NOMO-1 (cell line): ENCODE measurements at regions not wholly inside any gene's neighbourhood (a gene's known extent, or its start where the extent isn't known, plus 50 kb on each side); places are given as distances from the start of the nearest gene placed in this dataset.

ENCODE experiments used
- DNase-seq, 2 experiments: peaks; one replicate each; lab custom pipeline; 2025; ENCODE audit not compliant: unreplicated experiment in 2 of 2; lab: John Stamatoyannopoulos, UW

DNA sequence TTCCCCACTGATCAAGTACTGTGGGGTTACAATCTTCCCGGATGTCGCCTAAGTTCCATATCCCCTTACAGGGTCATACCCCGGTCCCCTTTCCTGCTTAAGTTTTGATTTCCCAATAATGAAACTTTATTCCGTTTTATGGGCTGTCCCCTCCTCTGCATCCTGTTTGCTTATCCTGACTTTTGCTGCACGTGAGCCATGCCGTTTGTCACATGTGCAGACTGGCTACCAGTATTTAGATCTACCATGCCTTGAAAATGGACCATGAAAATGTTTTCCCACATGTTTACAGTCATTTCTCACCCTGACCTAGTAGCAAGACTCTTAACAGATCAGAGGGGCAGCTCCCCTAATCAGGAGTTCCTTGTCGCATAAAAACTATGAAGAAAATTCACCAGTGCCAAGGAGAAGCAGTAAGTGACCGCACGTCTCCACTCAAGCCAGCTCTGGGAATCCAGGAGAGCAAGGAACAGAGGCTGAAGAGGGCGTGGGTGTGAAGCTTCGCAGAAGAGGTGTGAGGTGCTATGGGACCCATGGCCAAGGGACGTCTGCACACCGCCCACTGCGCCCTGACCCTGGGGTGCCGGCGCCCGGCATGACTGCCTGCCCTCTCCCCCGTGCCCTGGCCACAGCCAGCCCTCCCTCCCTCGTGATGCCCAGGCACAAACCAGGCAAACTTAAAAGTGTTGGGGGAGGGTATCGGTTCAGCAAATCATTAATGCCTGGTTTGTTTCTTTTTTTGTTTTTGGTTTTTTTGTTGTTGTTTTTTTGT lies 440.8 kb upstream of the SALL3 start:
- no peak for DNase-seq

DNA sequence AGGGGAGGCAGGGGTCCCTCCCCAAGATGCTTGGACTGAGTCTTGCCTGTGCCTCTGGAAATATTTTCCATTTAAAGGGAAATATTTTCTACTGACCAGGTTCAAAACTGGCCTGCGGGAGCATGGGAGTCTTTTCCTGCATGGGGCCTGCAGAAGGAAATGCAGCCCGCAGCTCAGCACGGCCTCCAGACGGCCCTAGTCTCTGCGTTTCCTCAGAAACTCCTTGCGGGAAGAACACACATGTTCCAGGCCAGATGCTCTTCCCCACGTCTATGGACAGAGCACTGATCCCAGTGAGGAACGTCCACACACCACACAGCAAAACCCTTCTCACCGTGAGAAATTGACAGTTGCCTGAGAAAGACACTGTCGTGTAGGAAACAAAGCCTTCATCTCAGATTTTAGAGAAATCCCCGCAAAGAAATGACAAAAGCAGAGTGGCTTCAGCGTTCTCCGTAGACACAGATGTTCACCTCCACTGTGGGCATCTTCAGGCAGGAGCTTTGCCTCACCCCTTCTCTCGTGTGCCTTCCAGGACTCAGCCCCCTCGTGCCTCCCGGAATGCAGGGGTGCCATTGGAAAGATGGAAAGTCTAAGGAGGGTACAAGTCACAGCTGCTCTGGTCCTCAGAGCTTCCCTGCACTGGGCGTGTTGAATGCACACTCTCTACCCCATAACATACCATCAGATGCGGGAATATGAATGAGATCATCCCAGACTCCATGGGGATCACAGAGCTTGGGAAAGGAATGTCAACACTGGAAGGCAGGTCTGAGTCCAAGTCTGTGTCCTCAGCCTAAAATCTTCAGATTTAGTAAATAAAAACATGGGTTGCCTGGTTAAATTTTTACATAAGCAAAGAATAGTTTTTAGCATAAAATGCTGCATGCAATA lies 438.7 kb upstream of the SALL3 start:
- DNase-seq, result no peak

DNA sequence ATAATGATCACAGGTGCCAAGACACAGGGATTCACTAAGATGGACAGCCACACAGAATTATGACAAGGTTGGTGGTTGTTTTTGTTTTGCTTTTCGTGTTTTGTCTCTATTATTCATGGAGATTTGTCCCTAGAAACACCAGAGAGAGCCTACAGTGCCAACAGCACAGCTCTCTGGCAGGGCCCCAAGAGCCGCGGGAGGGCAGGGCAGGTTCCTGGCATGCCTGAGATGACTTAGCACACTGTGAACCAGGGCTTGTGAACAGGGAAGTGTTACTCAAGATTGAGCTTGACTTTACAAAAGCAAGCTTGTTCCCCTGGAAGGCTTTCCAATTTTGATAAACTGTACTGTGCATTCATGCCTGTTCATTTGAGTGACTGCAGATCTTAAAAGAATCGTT lies 437.4 kb upstream of the SALL3 start:
- peak; percentile 14 to 49 for DNase-seq

DNA sequence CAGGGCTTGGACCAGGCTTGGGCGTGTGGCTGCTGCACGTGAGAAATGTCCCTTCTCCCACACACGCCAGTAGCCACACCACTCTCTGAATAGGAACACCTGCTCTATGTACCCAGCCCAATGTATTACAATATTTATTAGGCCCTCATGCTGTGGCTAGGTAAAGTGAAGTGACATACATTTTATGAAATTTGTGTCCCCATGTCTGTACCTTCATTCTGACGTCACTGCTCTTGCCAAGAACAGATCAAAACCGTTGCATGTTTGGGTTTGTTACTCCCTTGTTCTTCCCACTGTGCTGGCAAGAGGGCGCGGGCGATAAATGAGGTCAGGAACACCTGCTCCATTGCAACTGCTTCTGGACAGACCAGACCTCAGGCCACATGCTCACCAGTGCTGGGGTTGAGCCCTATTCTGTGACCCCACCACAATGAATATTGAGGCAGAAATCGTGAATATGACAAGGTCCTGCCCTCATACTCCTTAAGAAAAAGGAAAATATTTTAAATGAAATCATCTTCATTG lies 436.4 kb upstream of the SALL3 start:
- no peak for DNase-seq

DNA sequence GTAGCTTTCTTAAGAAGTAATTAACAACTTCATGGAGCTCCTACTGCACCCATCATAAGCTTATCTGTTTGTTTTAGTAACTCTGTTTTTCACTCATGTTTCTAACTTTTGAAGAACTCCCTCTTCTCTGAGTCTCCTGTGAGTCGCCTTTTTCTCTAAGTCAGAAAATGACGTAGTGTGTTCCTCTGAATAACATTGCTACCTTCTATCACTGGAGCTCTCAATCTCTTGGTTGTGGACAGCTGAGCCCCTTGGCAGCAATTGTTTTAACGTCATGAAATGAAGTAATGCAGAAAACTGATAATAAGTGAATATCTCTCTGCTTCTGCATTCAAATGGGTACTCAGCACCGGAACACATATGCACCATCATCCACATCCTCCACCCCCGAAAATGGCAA lies 433.3 kb upstream of the SALL3 start:
- no peak for DNase-seq

DNA sequence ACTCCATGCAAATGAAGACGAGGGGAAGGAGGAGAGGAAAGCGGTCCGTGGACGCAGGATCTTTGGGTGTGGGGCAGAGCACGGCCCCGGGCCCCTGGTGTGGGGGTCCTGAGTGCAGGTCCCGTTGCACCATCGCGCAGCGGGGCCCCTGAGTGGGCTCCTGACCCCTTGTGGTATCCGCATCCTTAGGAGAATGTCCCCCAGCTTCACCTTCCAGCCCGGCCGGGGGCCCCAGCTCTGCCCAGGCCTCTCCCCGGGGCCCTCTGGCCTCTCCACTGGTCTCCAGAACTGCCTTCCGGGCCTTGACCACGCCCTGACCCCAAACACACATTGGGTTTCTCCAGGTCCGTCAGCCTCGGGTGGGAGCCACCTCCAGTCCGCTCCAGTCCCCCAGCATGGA lies 431.8 kb upstream of the SALL3 start:
- no peak for DNase-seq

DNA sequence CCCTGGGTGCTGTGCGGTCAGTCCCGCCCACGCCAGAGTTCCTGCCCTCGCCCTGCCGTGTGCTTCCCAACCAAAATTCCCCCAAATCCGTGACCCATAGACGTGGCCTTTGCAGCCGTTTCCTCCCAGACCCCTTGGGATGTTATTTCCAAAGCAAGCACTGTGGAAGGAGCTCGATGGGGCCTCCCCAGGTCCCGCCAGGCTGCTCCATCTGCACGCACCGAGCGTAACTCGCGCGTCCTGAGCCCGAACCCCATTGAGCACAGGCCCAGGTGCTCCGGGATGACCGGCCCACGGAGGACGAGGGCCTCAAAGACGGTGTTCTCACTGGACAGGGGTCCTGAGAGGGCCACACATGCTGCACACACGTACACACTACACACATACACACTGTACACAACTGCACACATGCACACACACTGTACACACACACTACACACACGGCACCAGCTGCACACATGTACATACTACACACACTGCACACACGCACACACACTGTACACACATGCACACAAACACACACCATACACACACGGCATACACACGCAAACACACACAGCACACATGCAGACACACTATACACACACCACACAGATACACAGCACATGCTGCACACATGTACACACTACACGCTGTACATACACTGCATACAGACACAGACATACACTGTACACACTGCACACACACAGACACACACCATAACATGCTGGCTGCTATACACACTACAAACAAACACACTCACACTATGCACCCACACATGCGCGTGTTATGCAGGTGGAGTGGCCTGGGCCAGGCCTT lies 431.2 kb upstream of the SALL3 start:
- DNase-seq, result no peak

DNA sequence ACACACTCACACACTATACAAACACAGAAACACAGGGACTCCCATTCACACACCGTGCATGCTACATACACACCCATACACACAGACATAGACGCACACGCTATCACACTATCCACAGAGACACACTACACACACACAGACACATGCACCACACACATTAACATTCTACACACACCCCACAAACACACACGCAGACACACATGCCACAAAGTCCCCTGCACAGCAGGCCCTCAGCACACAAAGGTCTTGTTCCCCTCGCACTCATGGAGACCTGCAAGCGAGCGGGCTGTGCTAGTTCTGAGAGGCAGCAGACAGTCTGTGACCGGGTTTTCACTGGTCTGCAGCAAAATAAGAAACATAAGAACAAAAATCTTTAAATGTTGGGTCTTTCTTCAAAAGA lies 429.6 kb upstream of the SALL3 start:
- no peak for DNase-seq

DNA sequence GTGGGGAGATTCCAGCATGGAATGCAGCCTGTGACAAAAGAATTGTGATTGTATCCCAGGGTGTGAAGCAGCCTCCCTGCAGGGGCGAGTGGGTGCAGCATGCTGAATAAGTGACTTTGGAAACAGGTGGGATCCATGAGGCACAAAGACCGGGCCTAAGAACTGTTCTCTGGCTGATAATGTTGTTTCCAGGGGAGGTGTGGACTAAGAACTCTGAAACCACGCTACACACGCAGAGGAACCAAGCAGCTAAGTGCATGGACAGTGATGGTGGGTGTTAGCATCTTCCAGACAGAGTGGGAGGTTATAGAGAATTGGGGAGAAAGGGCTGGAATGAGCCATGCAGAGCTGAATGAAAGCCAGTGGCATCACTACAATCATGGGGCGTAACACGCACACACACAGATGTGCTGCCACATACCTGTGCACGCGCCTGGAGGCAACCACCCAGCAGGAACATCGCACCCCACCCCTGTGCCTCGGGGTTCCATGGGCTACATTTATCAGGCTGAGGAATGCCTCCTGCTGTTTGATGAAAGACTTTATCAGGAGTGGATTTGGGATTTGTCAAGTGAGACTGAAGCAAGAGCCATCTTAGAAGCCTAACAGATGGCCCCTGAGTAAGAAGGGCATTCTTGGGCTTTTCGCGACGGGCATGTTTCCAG lies 424.5 kb upstream of the SALL3 start:
- DNase-seq, result no peak

DNA sequence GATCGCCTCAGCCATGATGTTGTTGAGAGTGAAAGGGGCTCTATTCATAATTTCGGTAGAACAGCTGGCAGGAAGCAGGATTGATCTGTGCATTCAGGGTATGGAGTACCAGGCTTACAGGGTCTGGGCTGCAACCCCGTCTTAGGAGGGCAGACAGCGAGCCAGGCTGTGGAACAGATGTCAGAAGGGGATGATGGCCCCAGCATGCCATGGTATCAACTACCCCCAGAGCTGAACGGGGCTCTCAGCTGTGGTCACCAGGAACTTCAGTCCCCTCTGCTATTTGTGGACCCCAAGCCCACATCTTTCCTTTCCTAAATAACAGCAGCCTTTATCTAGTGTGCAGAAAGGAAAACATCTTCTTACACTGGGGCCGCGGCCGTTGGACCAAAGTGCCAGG lies 422.2 kb upstream of the SALL3 start:
- DNase-seq, result no peak

DNA sequence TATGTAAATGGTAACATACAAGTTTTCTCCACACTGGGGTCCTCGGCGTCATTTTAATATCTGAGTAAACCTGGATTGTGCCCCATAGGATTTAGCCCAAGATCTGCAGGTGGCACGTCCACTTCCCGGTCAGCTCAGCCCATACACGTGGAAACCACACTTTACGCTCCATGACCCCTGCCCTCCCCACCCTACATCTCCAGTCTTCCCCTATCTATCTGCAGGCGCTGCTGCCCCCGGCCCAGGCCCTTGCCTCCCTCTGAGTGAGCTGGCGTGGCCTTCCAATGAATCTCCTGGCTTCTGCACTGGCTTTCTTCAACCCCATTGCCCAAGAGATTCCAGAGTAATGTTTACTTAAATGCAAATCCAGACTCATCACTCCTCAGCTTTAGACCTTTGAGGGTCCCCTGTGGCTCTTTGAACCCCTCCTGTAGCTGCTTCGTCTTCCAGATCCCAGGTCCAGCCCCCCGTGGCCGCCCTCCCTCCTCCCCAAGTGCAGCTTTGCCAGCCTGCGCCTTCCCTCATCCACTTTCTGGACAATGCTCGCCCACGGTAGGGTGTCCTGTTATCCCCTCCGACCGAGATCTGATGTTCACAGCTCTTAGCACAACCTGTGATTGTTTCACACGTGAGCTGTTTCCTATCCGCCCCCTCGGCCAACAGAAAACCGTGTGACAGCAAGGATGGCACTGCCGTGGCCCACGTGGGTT lies 421.4 kb upstream of the SALL3 start:
- DNase-seq, result no peak

DNA sequence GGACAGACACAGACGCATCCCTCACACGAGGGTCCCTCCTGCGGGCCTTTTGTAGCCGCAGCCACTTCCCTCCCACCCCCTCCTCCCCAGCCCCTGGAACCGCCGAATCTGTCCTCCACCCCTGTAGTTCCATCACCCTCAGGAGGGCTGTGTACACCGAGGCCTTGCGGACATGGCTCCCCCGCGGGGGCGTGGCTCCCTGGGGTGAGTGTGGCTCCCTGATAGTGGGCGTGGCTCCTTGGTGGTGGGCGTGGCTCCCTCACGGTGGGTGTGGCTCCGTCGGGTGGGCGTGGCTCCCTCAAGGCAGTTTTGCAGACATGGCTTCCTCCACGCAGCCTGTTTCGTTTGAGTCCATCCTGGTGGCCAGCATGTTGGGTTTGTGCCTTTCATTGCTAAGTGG lies 420.7 kb upstream of the SALL3 start:
- no peak for DNase-seq

DNA sequence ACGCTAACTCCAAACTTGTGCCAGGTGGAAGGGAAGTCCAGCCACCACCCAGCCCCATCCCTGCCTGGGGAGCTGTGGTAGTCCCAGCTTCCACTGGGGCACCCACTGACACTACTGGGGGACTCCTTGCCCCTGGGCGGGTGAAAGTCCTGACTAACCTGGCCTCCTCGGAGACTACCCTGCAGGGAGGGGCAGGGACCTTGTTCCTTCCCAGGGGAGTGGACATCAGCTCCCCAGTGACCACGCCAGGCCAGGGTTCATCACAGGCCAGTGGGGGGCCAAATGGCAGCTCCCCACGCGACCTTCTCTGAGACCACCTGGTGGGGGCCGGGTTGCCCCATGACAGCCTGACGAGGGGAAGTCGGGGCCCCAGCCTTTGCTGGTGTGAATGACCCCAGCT lies 420.0 kb upstream of the SALL3 start:
- no peak for DNase-seq

DNA sequence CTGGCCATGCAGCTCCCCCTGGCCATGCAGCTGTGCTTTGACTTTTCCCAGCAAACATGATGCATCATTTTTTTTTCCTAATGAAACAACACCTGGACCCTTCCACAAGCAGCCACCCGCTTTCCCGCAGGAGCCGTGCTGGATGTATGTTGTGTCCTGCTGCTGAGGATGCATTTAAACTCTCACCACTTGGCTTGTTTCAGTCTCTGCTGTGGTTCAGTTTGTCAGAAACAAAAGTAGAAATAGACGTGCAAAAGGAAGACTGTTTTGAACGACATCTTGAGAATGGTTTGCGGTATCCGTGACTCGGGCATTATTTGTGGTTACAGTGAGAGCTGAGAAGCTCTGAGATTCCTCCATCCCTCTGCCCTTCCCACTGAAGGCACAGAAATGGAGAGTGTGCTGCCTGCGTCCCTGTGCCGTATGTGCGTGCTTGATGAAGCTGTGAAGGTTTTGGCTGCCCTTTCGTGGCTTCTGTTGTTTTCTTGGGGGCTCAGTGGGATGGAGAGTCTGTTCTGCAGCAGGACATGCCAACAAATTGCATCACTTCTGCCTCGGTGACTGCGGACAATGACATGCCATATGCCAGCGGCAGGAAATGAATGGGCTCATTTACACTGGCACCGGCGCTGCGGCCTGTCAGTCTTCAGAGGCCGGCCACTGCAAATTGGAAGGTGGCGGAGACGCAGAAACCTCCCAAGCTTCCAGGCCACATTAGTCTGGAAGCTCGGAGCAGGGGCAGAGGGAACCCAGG lies 417.7 kb upstream of the SALL3 start:
- no peak for DNase-seq

DNA sequence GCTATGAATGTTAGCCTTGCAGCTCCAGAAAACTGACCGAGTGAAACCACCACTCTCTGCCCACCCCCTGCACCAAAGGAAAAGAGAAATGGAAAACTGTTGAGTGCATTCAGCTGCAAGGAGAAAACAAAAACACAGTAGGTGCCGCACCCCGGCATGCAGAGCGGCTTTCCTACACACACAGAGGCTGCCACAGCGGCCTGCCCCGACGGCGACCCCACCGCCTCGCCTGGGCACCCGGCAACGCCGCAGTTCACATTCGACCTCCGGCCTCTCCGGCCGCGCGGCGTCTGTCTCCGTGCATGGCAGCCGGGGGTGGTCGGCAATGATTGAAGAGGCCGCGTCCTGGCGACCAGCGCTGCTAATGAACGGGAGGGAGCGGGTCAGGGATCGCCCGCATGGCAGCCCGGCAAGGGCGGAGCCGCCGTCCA lies 417.1 kb upstream of the SALL3 start:
- no peak for DNase-seq

DNA sequence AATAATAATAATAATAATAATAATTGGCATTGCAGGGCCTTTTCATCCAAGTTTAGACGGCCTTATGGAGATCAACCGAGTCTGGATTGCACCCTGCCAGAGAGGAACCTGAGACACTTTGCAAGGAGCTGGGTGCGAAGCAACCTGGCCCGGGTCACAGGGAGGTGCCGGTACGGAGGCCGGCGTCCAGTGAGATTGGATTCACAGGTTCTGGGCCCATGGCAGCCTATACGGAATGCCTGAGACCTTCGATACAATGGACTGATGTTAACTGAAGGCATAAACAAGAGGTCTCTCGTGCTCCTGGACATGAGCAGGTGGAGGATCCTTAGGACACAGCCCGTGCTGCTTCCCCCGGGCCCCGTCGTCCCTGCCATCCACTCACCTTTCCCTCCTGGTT lies 416.5 kb upstream of the SALL3 start:
- DNase-seq, result no peak

DNA sequence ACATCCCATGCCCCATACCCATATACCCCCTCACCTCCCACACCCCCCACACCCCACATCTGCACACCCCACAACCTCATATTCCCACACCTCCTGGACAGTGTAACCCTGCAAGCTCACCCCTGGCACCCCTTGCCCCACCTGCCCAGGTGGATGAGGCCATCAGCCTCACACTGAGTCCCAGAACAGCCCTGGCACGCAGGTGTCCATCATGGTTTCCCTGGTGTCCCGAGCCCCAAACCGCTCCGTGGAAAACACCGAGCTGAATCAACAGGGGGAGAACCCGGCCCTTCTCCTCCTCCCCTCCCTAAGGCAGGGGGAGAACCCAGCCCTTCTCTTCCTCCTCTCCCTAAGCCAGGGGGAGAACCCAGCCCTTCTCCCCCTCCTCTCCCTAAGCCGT lies 415.6 kb upstream of the SALL3 start:
- DNase-seq, result no peak

DNA sequence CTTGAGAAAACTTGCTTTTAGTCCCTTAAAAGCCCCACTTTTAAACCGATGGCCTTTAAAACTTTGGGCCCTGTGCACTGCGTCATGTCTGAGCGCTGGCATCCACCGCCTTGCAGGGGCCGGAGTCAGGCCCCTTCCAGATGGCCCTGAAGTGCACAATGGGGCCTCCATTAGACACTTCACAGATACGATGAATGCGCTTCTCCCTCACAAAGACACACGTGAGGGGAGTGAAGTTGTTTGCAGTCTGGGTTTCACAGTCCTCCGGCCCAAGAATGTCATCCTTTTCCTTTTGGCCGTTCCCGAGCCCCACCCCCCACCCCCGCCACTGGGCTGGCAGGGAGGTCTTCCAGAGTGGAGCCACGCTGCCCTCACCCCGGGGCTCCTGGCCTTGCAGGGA lies 415.1 kb upstream of the SALL3 start:
- no peak for DNase-seq

DNA sequence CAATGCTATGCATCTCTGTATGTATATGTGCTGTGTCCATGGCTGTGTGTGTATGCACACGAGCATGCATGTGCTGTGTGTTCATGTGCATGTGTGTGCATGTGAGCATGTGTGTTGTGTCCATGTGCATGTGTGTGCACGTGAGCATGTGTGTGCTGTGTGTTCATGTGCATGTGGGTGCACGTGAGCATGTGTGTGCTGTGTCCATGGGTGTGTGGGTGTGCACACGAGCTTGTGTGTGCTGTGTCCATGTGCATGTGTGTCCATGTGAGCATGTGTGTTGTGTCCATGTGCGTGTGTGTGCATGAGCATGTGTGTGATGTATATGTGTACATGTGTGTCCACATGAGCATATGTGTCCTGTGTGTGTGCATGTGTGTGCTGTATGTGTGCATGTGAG lies 414.4 kb upstream of the SALL3 start:
- no peak for DNase-seq
